SK-N-SH (cell line): ENCODE measurements at regions not wholly inside any gene's neighbourhood (a gene's known extent, or its start where the extent isn't known, plus 50 kb on each side); places are given as distances from the start of the nearest gene placed in this dataset.

Experiments
- POLR2AphosphoS5 ChIP-seq: IDR thresholded peaks from 2 replicates; pipeline ENCODE4 v1.6.1; 2012; ENCODE audit warnings: low read depth, low read length
- SMC3 ChIP-seq: IDR thresholded peaks from 2 replicates; pipeline ENCODE4 v1.6.1; 2012; ENCODE audit warnings: low read depth, low read length, improper control_type of control experiment
- YY1 ChIP-seq: IDR thresholded peaks from 2 replicates; pipeline ENCODE4 v1.4.0; 2012; ENCODE audit warnings: low read depth, mild to moderate bottlenecking

DNA sequence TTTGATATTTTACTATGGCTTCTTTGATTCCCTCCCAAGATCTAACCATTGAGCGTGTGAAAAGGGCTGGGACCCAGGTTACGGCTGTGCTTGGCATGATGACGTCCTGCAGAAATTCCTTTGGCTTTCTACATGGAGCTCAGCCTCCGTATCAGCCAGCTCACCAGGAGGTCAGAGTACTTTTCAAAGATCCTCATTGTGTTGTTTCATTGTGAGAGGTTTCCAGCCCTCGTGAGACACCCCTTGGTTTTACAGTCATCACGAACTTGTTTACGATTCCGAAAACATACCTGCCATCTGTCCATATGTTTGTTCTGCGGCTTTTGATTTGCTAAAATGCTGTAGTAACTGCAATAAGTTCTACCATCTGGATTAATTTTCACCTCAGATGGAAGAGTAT is 453.1 kb downstream of the TMEM121 start:
- no peak for TF ChIP-seq POLR2AphosphoS5
- no peak for TF ChIP-seq SMC3
- TF ChIP-seq YY1: no peak
